ENCODE measurements at regions not wholly inside any gene's neighbourhood (a gene's known extent, or its start where the extent isn't known, plus 50 kb on each side); places are given as distances from the start of the nearest gene placed in this dataset.
"Not testable (repeated sequence)": the region's sequence is repeated elsewhere in the genome, so short reads cannot be mapped to it uniquely, and the experiment has no call there.

DNA sequence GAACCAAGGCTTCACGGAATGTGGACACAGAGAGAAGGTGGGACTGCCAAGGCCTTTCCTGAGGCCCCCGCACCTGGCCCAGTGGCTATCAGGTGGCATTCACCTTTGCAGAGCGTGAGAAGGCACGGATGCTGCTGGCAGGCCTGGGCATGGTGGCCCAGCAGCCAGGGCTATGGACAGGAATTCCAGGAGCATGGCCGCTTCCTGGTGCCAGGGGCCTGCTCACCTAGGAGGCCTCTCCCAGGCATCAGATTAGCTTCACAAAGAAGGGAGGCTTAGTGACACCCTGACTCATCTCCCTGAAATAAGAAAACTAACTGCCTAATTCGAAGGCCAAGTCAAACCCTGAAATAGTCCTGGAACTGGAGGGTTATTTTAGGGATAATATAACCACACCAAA is 155.8 kb downstream of the TEX29 start:
- no peak for DNase-seq

DNA sequence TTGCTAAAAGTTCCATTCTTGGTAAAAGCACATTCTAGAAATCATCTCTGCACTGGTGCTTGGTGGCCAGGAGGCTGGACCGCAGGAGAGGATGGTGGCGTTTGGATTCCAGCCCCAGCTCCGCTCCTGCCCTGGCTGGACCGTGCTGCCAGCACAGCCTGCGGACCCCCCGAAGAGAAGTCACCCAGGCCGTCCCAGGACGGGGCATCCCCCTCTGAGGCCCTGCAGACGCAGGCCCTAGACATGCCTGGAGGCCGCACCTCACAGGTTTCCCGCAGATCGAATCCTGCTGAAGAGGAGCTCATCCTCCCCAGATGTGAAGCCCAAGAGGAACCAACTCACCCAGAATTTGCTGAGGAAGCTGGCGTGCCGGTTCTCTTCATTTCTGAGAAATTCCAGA is 159.0 kb downstream of the TEX29 start:
- no peak for DNase-seq

DNA sequence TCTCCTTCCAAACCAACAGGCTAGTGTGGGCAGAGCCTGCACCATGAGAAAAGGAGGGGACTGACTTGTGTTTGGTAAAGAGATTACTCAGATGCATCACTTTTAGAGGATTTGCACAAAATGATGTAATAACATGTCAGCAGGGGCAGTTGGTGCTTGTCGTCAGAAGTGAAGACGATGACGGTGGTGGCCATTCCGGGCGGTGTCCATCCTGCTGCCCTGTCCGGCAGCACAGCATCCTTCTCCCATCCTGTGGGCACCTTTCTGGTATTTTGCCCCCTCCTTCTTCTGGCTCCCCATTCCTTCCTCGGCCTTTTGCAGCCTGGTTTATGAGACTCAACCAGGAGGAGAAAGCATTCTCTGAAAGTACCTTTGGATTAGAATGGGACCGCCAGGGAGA is 160.1 kb downstream of the TEX29 start:
- DNase-seq, result no peak

DNA sequence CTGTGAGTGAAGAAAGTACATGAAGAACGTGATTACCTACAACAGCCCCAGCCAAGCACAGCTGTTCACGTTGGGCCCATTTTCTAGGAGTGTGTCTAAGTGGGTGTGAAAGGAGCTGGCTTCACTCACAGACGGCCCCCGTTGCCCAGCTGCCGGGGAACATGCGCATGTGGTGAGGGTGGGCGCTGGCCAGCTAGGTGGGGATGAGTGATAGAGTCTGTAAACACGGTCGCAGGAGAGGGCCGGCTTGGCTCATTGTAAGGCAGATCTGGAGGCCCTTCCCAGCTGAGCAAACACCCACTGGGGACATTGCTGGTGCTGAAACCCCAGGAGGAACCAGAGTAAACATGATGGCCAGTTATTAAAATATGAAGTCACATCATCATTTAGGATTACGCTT is 160.5 kb downstream of the TEX29 start:
- no peak for DNase-seq

DNA sequence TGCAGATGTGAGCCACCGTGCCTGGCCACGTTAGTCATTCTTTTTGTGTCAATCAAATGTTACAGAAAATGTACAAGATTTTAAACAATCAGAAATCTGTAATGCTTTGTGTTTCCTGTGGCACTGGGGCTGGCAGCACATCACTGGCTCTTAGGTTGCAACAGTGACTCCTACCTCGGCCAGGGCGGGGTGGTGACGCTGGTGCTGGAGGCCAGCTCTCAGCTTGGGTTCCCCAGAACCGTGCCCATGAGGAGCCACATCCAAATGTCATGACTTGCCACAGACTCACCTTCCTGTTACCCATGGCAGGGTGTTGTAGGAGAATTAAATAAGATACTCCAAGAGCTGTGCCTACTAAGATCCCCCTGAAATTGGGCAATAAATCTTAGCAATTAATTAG is 161.7 kb downstream of the TEX29 start:
- DNase-seq, result no peak

DNA sequence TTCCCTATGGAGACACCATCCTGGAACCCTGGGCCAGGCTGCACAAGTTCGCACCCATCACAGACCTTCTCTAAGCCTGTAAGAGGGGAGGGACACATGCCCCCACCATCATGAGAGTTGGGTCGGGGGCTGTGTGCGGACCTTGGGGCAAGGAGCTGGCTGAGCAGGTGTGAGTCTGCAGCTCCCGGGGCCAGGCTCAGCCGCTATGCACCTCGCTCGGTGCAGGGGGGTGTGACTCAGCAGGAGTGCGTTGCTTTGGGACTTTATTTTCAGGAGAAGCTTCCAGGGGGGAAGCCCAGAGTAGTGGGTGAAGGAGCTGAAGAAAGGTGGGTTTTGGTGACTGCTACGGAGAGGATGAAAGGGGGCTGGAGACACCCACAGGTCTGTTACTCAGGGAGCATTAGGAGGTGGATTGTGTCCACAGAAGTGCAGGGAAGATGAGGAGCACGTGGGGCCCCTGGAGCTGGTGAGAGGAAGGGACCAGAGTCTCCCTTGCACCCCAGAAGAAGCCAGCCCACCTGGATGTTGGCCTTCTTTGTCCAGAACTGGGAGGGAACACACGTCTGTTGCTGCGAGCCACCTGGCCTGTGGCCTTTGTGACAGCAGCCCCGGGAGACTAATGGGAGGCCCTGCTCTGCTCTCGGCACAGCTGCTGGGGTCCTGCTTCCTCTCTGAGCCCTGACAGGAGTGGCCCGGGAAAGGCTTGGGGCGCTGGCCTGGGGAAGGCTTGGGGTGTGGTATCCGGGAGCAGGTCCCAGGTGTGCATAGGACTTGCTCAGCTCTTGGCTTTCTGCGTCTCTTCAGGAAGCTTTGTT is 162.6 kb downstream of the TEX29 start:
- no peak for DNase-seq

DNA sequence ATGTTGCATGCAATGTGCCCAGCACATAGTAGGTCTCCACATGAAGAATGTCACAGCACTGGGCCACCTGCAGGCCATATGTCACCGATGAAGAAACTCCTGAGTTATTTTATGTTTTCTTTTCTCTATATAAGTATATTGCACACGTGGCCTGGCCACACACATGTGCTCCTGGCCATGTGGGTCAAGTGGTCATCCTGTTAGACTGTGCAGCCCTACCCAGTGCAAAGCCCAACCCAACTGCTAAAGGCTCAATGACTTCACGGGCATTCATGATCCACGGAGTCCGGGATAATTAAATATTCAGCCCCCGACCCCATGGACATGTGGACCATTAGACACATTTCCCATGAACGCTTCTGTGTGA is 163.2 kb downstream of the TEX29 start:
- no peak for DNase-seq

DNA sequence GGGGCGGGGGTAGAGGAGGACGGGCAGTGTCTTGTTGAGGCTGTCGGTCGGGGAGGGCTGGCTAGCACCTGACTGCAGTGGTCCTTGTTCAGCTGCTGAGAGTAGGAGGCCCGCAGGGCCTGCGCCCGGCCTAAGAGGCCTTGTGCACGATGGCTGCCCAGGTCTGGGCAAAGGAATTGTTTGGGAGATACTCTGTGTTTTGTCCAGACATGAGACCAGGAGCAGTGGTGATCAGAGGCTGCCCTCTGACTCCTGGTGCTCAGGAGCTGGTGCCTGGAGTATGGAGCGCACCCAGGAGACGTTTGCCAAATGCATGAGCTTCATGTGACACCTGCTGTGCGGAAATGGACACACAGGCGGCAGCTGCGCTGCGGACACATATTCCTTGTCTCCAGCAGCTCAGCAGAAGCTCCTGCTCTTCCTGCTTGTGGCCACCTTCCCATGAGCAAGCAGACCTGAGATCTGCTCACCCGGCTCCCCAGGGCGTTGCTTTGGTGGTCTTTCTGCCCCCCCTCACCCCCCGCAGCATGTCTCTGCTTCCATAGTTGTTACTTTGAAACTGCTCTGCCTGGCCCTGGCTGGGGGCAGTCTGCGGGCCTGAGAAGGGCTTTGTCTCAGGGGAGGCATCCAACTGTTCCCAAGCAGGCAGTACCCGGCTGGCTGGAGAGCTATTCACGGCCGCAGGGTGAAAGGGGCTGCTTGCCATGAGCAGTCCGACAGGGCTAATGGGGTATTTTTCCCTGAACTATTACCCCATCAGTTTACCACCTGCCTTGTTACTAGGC is 163.9 kb downstream of the TEX29 start:
- DNase-seq, result no peak

DNA sequence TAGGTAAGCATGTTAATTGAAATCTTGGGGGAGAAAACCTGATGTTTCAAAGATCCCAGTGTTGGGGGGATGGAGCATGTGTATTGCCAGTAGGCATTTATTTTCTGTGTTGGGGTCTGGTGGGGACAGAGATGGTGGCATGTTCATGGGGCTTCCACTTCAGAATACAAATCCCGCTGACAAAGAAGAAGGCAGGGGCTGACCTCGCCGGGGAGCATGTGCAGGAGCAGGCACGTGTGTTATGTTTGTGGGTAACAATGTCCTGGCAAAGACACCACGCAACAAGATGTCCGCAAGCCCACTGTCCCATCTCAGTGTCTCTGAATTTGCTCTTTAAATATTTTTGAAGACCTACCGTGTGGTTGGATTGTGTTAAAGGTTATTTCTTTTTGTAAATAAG is 164.5 kb downstream of the TEX29 start:
- DNase-seq, result no peak

DNA sequence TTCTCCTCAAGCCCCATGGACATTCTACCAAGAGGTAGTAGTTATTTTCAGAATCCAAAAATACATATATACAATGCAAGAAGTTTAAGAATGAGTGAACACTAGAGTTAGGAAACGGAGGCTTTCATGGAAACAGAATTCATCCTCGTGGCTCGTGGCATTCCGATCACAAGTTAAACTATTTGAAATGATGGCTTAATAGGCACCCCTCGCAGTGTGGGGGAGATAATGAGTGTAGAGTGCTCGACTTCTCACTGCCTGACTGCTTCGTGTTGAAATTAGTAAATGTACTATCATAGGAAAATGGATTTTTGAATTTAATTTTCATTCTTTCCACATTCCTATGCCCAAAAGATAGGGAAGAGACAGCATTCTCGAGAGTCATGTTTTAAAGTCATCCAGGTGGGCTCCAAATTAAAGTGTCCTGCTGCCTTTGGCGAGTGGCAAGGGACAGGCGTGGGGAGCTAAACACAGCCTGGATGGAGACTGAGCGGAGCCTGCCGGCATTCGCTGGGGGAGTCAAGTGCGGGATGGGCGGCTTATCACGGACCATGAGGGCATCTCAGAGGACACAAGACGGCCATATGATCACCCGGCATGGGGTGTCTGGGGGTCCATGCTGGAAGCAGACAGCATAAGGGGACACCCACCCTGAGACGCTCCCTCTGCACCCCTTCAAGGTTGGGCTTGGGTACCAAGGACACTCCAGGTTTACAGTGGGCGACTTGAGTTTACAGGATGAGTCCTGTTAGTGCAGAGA is 165.2 kb downstream of the TEX29 start:
- DNase-seq, result no peak

DNA sequence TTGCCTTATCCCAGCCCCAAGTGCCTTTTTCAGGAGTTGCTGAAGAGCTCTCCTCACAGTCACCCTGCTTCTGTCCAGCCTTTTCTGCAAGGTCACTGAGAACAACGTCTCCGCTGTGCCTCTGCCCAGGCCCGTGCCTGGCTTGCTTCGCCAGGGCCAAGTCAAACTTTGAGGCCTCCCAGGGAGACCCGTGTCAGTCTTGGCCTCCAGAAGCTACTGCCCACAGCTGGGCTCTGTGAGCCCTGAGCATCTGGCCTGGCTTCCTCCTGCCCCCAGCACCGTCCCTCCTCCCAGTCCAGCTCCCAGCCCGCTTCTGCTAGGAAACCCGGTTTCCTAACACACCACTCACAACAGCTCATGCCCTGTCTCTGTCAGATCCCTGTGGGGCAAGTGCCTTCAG is 165.9 kb downstream of the TEX29 start:
- no peak for DNase-seq

DNA sequence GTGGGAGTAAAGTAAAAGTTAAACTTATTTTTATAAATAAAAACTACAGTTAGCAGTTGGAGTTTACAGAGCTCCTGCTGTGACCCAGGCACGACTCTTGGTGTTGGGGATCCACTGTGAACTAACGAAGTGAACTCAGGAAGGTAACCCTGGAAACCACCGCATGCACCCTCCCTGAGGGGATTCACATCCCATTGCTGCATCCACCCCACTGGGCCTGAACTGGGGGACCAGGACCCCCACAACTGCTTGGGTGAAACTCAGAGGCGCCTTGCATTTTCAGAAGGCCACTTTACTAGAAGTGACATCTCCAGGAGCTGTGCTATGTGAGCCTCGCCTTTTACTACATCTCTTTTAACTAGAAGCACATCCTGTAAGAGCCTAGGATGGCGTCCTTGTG is 166.4 kb downstream of the TEX29 start:
- DNase-seq, result no peak

DNA sequence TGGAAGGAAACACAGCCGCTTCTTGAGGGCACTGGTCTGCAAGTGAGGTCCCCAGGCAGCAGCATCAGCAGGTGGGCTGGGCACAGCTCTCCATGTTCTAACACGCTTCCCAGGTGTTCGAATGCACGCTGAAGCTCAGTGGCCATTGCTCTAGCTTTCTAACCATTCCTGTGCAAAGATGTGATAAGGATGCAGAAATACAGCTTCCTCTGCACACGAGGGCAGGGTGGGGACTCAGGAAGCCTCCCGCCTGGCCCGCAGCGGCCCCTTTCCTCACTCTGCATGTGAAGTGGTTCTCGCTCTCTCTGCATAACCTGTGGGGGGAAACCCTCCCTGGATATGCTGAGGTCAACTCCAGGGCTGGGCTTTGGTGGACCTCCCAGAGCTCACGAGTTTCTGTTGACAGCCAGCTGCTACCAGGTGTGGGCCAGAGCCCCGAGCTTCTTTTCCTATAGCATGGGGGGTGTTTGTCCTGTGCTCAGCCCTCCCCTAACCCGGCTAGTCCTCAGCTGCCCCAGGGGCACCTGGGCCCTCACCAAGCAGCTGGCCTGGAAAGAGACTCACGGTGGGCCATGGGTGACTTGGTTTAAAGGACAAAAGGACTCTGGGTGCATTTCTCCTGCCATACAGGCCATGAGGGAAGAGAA is 168.2 kb downstream of the TEX29 start:
- no peak for DNase-seq

DNA sequence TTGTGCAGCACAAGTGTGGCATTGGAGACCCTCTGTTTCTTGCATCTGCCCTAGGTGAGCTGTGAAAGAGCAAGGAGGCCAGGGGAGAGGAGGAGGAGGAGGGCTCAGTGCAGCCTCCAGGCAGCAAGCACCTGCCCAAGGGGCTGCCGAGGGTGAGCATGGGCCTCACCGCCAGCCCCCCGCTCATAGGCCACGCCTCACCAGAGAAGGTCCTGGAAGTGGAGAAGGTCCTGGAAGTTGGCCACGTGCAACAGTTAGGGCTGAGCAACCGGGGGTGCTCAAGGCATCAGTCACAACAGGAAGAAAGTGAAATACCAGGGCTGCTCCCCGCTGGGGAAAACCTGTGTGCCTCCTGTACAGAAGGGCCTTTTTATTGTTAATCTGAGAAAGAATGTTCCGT is 168.9 kb downstream of the TEX29 start:
- no peak for DNase-seq

DNA sequence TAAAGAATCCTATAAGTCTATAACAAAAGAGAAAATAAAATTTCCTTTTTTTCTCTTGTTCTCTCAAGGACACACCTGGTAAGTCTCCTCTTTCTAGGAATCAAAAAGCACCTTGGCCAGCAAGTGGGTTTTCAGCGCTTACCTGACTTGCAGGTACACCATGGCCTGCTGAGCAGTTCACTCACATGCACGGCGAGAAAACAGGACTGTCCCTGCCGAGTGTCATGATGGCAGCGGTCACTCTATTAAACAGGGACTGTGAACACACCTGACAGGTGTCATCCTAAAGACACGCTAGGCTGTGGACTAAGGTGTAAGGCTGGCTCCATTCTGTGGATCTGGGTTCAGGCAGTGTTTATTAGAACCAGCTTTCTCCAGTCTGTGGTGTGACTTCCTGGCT is 170.2 kb downstream of the TEX29 start:
- DNase-seq, result no peak

DNA sequence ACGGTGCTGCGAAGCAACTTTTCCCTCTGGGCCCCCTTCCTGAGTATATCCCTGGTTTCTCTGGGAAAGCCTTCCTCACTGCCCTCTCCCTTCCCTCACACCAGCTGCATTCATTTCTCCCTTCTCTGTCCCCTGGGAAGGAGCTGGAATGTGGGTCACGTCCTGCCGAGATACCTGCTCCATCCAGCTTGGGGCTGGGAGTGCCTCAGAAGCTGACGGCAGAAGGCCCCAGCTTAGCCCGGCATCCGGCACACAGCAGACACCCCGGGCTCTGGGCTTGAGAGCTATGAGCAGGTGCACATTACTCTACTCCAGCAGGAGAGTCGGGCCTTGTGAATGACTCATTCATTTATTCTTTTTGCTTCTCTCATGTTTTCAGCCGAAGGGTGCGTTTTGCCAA is 170.6 kb downstream of the TEX29 start:
- no peak for DNase-seq

DNA sequence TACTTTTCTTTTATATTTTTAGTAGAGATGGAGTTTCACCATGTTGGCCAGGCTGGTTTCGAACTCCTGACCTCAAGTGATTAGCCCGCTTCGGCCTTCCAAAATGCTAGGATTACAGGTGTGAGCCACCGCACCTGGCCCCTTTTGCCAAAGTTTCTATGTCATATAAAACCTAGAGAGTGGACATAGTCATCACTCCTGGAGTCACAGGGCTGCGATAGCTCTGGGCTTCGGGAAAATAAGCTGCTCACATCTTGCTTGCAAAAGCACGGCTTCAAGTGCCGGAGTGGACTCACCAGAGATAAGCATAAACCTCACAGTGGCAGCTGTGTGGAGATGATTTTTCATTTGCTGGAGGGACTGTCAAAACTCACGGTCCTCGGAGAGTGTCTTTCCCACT is 171.2 kb downstream of the TEX29 start:
- no peak for DNase-seq

DNA sequence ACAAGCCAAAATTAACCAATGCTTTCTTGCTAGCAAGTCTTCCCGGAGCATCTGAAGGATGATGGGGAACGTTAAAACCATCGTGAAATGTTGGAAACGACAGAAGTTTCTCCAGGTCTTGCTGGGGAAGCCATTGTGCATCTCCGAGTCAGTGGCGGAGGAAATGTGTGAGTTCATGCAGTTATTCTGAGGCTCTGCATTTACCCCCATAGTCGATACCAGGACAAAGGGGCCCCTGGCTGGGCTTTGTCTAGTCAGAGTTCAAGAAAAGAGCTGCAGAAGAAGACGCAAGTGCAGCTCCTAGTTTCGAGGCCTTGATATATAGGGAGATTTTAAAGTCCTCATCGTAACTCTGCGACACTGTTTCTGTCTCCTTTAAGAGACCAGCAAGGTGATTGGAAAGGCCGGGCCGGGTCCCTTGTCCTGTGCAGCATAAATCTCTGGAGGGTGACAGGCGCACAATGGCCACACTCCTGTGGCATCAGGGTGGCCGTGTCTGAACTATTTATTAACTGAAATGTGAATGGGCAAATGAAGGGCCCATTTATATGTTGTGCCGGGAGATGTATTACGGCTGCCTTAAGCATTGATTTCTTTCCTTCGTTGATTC is 172.0 kb downstream of the TEX29 start:
- DNase-seq, result no peak

DNA sequence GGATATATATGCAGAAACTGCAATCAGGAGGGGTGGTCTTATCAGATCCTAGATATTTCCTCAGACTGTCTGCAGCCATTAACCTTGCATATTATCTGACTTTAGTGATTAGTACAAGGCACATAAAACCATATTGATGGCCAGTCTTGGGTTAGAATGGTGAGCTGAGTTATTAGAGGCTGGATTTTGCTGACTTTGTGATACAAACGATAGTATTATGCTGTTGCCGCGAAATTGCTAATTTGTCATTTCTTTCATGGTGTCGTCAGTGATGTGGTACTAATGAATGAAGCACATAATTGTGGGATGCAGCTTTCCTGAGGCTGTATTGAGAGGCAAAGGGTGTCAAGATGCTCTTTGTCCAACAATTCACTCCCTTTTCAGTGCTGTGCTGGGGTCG is 172.5 kb downstream of the TEX29 start:
- DNase-seq, result no peak

DNA sequence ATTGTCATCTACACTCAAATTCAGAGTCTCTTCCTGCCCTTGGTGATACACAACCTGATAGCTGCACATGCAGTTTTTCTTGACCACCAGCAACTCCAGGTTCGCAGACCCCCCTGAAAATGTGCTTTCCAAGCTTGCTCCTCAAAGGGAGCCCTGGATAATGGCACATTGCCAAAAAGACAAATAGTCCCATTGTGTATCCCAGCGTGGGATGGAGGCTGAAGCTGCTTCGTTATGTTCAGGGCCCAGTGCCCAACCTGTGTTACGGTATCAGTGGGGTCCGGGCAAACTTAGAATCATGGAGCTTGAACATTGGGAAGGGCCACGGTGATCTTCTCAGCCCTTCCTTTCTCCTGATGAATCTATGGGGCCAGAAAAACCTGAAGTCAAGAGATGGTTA is 173.0 kb downstream of the TEX29 start:
- no peak for DNase-seq

DNA sequence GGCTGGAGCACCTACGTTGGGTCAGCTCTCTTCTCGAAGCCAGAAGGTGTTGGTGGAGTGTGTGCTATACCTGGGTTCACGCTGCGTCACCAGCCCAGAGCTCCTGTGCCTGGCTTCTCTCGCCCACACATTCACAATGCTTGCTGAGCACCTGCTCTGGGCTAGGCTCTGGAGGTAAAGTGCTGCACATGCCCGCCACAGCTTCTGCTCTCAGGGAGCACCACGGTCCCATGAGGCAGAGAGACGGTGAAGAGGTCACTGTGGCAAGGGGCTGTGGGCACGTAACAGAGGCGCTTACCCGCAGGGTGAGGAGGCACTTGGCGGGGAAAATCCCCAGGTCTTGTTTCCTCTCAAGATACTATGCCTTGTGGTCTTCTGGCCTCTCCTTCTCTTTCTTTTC is 174.2 kb downstream of the TEX29 start:
- DNase-seq, result no peak

DNA sequence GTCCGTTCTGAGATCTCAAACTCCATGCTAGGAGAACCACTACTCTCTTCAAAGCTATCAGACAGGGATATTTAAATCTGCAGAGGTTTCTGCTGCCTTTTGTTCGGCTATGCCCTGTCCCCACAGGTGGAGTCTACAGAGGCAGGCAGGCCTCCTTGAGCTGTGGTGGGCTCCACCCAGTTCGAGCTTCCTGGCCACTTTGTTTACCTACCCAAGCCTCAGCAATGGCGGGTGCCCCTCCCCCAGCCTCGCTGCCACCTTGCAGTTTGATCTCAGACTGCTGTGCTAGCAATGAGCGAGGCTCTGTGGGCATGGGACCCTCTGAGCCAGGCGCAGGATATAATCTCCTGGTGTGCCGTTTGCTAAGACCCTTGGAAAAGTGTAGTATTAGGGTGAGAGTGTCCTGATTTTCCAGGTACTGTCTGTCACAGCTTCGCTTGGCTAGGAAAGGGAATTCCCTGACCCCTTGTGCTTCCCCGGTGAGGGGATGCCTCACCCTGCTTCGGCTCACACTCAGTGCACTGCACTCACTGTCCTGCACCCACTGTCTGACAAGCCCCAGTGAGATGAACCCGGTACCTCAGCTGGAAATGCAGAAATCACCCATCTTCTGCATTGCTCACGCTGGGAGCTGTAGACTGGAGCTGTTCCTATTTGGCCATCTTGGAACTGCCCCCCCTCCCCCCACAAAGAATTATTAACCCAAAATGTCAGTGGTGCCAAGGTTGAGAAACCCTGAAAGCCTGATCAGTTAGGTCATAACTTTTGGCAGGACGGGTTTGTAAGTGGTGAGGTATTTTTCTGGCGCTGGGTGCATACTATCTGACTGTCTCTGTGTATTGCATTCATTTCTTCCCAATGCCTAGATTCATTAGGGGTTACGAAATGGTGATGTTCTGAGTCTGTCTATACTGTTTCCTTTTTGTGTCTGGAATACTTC is 181.4 kb downstream of the TEX29 start:
- not testable (repeated sequence) for DNase-seq
